ENCODE measurements at regions not wholly inside any gene's neighbourhood (a gene's known extent, or its start where the extent isn't known, plus 50 kb on each side); places are given as distances from the start of the nearest gene placed in this dataset.

DNA sequence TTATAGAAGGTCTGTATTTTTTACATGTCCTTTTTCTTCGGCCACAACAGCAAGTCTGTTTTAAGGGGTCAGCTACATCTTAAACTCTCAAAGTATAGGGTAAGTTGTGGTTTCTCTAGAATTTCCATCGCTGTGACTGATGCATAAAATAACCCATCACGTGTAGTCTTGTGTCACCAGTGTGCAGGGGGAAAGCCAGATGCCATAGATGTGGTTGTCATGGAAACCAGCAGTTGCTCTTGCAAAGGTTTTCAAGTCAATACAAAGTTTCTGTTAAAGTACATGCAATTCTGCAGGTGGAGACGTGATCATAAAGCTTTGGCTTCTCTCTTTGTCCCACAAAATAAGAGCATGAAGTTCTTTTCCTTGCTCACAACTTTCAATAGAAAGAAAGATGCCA lies 210.3 kb upstream of the ONECUT1 start:
- TF ChIP-seq, protein P1, sequence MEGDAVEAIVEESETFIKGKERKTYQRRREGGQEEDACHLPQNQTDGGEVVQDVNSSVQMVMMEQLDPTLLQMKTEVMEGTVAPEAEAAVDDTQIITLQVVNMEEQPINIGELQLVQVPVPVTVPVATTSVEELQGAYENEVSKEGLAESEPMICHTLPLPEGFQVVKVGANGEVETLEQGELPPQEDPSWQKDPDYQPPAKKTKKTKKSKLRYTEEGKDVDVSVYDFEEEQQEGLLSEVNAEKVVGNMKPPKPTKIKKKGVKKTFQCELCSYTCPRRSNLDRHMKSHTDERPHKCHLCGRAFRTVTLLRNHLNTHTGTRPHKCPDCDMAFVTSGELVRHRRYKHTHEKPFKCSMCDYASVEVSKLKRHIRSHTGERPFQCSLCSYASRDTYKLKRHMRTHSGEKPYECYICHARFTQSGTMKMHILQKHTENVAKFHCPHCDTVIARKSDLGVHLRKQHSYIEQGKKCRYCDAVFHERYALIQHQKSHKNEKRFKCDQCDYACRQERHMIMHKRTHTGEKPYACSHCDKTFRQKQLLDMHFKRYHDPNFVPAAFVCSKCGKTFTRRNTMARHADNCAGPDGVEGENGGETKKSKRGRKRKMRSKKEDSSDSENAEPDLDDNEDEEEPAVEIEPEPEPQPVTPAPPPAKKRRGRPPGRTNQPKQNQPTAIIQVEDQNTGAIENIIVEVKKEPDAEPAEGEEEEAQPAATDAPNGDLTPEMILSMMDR (IDR thresholded peaks at IDR 0.05), result no peak
- TF ChIP-seq POLR2A (IDR thresholded peaks at IDR 0.05), result no peak
